NCI-H2029 (cell line): ENCODE measurements at regions not wholly inside any gene's neighbourhood (a gene's known extent, or its start where the extent isn't known, plus 50 kb on each side); places are given as distances from the start of the nearest gene placed in this dataset.
"Not testable (repeated sequence)": the region's sequence is repeated elsewhere in the genome, so short reads cannot be mapped to it uniquely, and the experiment has no call there.

Experiments used
- DNase-seq: peaks from one replicate; lab custom pipeline; 2025; lab: John Stamatoyannopoulos, UW

DNA sequence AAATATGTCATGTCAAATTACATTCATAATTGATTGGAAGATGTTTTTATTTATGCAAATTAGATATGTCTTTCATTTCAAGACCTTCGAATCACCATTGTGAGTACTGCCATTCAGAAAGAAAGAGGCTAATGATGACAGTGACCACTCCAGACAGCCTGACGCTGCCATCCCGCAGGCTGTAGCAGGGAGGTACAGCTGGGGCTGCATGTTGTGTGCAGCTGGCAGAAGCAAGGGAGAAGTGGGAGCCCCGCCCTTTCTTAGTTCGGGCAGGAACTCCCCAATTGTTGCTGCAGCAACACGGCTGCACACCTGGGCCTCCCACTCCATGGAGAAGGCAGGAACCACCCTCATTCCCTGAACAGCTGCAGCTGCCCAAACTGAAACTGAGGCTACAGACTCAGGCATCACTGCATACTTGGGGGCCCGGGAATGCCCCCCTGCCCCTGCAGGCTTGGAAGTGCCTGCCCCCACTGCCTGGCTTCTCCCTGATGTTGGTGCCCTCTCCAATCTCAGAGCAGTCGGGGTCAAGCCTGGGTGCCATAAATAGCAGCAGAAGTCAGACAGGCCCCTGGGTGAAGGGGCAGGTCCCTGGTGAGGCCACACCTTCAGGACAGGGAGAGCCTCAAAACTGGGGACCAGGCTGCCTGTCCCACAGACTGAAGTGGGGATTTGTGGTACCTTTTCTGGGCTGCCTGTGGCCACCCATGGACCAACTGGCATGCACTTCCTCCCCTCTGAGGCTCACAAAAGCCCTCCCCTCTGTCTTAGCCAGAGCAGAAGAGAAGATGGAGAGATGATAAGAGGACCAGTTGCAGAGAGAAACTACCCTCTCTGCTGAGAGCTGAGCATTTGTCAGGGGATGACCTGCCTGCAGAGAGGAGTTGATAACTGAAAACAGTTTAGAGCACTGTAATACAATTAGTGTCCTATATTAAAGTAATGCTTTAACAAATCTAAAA is 964.6 kb downstream of the SI start:
- DNase-seq = no peak

DNA sequence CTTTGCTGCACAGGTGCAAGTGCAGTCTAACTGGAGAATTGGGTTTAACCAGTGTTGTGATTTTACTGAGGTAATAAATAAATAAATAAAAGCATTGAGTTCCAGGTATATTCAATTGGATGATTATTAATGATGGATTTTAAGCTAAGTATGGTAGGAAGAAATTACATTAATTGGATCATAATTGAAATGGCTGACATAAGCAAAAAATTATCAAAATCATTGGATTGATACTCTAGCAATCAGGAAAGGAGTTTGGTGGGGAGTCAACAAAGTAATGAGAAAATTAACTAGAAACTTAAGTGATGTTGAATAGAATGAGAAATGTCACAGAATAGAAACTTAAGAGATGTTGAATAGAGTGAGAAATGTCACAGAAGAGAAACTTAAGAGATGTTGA is 981.9 kb downstream of the SI start:
- DNase-seq = no peak

DNA sequence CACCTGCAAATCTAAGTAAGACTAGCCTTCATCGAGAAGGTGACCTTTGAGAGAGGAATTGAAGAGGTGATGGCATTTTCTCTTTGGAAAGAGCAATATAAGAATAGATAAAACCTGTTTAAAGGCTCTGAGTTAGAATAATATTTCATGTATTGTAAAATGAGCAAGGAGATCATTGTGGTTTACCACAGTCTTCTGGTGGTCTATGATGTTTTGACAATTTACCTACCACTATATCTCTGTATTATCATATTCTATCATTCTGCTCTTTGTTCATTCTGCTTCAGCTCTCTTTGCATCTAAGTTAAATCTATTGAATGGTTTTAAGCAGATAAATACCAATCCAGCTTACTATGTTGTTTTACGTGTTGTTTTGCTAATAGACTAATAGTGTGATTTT is 982.3 kb downstream of the SI start:
- no peak for DNase-seq

DNA sequence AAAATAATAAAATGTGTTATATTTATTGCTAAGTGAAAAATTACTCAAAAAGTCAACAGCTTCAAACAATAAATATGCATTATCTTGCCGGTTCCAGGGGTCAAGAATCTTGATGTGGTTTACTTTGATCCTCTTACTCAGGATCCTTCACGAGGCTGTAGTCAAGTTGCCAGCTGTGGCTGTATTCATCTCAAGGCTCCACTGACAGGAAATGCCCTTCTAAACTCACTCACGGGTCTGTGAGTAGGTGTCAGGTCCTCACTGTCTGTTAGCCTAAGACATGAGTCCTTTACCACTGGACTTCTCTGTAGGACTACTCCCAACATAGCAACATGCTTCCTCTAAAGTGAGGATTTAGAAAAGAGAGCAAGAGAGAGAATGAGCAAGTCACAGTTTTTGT is 983.0 kb downstream of the SI start:
- DNase-seq = no peak

DNA sequence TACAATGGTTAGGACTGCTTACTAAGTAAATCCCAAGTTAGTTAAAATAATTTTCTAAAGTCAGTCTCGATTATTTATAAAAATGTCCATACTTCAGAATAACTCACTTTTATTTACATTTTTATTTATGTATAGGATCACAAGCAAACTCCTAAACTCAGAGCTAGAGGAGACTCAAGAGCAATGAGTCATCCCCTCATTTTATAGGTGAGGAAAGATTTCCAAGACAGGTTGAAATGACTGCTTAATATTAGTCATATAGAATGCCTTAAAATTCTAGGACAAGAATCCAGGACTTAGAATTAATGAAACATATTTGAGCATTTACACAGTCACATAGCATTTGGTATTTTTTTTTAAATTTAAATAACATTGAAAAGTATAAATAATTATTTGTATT is 983.8 kb downstream of the SI start:
- DNase-seq = no peak

DNA sequence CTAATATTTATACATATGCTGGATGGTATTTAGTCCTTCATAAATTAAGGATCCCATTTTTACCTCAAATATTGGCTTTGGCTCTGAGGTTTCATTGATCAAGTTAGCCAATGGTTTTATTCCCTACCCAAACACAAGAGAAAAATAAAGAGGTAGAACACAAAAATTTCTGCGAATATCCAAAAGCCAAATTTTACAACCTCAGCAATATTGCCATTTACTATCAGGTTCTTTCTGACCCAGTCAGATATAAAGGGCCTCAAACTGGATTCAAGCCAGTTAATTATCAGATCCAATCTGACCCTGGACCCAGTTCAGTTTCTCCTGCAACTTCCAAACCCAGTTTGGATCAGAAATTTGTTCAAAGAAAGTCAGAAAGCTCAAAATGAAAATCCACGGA is 998.1 kb downstream of the SI start:
- DNase-seq = no peak

DNA sequence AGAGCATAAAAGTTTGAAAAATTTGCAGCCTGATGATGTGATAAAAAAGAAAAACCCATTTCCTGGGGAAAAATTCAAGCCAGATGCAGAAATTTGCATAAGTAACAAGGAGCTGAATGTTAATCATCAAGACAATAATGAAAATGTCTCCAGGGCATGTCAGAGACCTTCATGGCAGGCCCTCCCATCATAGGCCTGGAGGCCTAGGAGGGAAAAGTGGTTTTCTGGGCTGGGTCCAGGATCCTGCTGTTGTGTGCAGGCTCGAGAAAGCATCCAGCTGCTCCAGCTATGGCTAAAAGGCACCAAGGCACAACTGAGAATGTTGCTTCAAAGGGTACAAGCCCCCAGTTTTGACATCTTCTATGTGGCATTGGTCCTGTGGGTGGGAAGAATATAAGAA is 1014.0 kb downstream of the SI start:
- no peak for DNase-seq

DNA sequence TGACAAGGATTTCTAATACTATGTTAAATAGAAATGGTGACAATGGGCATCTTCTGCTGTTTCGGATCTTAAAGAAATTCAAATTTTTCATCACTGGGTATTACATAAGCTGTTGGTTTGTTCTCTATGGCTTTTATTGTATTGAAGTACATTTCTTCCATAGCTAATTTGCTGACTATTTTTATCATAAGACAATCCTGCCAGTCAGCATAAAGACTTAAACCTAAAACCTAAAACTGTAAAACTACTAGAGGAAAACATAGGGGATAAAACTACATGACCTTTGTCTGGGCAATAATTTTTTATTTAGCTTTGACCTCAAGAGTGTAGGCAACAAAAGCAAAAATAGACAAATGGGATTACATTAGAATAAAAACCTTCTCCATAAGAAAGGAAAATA is 1017.4 kb downstream of the SI start:
- DNase-seq = no peak

DNA sequence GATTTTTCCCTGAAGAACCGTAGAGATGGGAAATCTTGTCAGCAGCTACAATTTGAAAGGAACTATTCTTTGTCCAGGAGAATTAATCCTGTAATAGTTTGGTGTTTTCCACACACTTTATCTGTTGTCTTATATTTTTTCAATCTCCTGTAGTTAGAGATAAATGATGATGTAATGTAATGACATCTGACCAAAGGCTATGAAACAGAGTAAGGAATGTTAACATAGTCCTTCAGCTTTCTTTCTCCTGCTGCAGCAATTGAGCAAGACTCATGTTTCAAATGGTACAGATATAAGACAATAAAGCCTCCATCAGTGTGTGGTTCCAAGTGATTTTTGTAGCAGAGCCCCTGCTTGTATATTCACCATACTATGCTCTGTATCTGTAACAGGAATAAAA is 1028.4 kb downstream of the SI start:
- DNase-seq = no peak

DNA sequence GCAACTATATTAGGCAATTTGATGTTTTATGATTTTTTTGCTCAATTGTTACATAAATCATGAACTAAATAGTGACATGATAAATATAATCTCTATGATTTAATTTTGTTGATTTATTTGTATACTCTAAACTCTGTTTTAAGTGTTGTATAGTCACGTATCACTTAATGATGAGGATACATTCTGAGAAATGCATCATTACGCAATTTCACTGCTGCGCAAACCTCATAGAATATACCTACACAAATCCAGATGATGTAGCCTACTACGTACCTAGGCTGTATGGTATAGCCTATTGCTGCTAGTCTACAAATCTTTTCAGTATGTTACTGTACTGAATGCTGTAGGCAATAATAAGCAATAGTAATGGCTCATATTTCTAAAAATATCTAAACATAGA is 1029.8 kb downstream of the SI start:
- no peak for DNase-seq

DNA sequence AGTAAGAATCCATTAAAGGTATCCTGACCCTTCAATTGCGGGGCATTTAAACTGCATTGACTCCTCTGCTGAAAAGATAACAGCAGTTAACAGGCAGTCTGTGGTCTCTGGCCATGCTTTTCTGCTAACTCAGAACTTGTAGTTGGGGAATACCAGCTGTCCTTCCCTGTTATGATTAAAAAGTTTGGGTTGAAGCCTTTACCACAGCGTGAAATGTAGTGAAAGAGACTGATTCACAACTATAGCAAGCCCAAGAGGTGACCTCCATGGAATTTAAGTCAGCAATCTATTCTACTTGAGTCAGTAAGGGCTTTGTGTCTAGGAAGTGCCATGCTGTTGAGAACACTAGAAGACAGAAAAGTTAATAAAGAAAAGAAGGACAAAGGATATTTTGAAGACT is 1037.3 kb downstream of the SI start:
- DNase-seq = no peak

DNA sequence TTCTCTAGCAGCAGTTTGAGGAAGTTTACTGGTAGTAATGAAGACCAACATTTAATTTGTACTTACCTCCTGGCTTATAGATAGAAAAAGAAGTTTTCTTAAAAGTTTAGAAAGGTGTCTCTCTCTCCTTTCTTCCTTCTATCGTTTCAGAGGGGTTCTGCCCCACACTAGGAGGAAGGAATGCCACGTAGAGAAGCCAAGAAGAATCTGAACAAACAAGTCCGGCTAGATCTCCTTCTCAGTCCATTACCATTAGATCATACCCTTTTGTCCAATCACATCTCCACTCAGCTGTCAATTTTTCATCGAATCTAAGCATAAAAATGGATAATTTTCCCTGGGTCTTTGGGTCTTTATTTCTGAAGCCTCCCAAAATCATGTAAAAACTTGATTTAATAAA is 1048.1 kb downstream of the SI start:
- no peak for DNase-seq

DNA sequence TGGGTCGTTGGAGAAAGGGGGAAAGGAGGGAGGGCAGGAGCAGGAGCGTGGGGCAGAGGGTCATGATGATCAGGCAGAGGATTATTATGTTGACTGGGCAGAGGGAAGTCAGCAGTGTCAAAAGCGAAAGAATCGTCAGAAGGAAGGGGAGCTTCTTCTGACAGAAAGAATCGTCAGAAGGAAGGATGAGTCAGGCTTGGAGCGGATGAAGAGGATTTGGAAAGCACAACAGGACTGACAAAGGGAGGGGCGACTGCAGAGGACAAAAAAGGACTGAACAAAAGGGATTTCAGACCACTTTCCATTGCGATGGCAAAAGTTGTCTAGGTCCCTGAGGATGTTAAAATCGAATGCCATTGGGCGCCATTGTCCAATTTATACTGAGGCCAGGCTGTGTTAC is 1053.5 kb downstream of the SI start:
- DNase-seq = no peak

DNA sequence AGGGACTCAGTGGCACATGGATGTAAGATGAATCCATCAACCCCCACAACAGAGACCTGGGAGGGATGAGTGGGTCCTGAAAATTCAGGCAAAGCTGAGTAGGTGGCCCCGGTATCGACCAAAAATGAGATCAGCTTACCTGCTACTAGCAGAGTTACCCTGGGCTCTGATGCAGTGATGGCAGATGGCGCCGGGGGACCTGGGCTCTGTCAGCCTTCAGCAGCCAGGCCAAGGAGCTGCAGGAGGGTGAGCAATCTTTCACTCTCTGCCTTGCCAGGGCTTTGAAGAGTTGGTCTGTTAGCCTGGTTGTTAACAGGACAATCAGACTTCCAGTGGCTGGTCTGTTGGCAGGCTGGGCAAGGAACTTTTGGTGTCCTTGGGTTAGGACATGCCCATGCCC is 1054.8 kb downstream of the SI start:
- no peak for DNase-seq

DNA sequence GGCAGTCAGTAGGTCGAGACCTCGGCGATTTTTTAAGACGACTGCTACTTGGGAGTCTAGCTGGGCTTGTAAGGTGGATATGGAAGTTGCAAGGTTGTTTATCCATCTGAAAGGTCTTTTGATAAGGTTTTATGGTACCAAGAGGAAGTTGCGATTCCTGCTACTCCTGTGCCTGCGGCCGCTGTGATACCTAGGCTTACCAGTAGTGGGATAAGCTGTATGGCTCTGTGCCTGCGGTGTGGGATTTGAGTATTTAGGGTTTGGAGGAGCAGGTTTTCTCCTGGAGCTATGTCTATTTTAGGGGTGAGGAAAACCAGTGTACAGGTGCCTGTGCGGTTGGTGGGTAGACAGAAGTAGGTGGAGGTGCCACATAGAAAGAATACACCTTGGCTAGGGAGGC is 1059.8 kb downstream of the SI start:
- DNase-seq = no peak

DNA sequence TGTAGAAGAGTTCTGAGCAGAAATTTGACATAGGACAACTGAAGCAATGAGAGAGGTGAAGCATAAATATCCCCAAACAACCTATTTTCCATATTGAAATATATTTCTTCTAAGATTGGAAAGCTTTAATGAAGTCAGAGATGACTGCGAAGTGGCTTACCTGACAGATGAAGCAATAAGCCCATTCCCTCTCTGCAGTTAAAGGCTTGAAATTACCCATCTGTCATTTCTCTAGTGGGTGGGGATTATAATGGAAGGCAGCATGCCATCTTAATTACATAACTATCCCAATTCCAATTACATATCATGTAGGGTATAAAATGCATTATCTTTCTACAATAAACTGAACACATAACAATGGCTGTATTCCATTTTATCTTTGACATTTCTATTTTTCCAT is 1070.5 kb downstream of the SI start:
- DNase-seq = no peak

DNA sequence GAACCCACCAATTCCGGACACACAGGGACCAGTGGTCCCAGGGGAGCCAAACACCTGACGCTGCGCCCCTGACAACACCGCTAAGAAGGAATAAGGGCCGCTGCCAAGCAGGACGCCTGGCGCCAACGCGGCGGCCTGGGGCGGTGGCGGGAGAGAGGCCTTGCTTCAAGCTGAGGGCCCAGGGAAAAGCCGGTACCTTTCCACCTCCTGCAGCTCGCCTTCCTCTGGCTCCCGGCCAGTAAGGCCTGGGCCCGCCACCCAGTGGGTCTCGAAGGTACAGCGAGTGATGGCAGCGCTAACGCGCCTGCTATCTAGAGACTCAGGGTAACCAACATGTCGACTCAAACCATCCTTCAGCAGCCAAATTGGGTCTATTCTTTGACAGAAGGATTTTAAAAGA is 1074.1 kb downstream of the SI start:
- DNase-seq = no peak

DNA sequence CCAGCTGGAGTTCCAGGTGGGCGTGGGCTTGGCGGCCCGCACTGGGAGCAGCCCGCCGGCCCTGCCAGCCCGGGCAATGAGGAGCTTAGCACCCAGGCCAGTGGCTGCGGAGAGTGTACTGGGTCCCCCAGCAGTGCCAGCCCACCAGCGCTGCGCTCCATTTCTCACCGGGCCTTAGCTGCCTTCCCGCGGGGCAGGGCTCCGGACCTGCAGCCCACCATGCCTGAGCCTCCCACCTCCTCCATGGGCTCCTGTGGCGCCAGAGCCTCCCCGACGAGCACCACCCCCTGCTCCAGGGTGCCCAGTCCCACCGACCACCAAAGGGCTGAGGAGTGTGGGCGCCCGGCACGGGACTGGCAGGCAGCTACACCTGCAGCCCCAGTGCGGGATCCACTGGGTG is 1075.3 kb downstream of the SI start:
- not testable (repeated sequence) for DNase-seq

DNA sequence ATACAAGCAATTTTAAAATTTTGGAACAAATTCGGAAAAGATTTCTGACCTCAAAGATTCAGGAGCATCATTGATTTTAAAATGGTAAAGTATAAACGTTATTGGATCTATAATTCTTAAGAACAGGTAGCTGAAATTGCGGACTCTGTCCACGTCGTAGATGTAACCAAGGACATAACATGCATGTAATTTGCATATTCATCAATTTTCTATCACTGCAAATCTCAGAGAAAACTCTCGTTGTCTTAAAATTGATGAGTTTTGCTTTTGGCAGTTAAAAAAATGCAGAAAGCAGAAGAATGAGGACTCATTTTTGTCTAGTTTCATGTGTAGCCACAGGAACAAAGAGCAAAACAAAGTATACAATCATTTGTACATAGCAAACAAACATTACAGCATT is 1094.4 kb downstream of the SI start:
- DNase-seq = no peak

DNA sequence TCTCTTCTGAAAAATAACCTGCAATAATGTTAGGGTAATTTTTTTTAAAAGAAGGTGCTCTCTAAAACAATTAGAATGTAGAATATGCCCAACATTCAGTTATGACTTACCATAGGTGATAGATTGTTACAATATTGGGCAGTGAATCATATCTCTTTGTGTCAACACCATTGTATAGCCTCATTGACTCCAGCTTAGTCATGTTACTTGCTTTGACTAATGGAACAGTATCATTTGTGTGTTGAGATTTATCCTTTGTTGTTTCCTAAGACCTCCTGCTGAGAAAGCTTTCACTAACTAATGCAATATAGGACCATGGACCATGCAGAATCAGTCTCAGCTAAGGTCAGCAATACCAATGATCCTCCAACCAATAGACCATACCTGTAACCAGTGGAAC is 1106.4 kb downstream of the SI start:
- DNase-seq = no peak

DNA sequence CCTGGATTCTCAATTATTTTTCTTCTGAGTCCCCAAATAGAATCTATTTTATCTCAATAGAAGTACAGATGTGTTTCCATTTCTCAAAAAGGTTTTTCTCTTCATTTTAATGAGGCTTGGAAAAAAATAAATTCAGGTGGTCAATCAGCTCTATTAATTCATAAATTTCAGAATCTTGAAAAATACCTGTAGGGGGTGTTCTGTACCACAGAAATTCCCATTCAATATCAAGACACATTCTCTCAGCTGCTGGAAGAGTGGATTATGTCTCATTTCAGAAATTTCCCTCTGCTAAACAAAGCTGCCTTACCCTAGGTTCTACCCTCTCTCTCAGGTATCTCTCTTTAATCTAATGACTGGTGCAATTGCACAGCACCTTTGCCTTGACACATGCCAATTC is 1121.2 kb downstream of the SI start:
- no peak for DNase-seq

DNA sequence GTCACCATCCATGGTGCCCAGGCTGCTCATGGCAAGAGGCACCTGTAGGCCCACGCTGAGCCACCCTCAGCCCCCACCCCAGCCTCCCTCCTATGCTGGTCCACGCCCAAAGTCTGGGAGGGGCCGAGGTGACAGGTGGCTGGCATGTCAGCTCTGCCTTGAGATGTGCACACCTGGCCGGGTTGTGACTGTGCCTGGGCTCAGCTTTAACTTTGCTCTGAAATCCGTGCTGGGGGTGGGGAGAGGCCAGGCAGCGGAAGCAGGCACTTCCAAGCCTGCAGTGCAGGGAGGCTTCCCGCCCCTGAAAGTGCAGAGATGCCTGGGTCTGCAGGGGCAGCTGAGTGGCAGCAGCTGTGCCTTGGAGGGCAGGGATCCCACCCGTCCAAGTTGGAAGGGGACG is 1124.8 kb downstream of the SI start:
- no peak for DNase-seq

DNA sequence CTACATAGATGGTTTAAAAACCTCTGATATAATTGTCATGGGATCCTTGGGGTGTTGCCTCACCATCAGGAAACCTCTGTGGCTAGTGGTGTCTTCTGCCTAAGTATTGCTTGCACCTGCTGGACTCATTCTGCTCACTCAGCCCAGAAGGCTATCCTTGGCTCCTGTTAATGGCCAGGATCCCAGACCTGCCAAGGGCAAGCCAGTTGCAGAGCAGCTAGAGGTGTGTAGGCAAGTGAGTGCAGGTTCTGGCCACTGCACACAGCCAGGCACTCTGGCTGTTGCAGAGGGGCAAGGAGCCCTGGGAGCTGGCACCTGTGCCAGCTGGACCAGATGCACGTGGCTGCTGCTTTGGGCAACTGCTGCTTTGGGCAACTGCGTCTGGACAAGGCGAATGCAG is 1125.8 kb downstream of the SI start:
- no peak for DNase-seq

DNA sequence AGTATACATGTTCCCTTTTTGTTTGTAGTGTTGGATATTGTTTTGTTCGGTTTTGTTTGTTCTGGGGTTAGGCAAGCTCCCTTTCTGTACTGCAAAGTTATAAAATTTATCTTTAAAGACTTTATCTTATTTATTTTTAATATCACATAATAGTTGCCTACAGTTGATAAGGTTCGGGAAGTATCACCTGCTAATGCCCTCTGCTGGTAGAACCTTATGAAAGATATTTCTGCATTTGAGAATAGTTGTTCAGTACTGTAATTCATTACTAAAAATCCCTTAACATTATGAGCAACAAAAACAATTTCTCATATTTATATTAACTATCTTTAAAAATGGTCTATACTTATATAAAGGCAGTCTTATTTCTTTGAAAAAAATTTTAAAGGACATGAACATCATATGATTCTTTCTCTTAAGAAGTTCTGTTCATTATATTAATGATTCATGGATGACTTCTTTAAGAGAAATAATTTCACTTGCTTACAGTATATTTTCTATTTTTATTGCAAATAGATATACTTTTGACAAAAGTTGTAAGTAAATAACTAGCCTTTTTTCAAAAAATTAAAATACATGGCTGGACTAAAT is 1126.8 kb downstream of the SI start:
- DNase-seq = peak; percentile 1
